Activated CD4-positive, alpha-beta T cell treated with anti-CD3 and anti-CD28 coated beads for 36 hours (primary cell): ENCODE measurements at regions not wholly inside any gene's neighbourhood (a gene's known extent, or its start where the extent isn't known, plus 50 kb on each side); places are given as distances from the start of the nearest gene placed in this dataset.

Experiments
- ATAC-seq: fragments of 200-7000 bp; cut with Tn5 transposase; one replicate; pipeline ENCODE4 v1.10.0; 2021; ENCODE audit warnings: mild to moderate bottlenecking, moderate library complexity
- CTCF ChIA-PET: fragments of 350-600 bp; sonication (Branson Sonifier 250); formaldehyde crosslinking; loops from one replicate; lab custom pipeline; 2021; ENCODE audit warnings: antibody characterized with exemption; lab: Charles Lee
- POLR2A ChIA-PET: fragments of 350-600 bp; sonication (Branson Sonifier 250); formaldehyde crosslinking; loops from one replicate; lab custom pipeline; 2021; ENCODE audit warnings: antibody characterized with exemption, inconsistent platforms; lab: Charles Lee
- DNase-seq: peaks from one replicate; pipeline ENCODE4 v3.0.0-alpha.2; 2020
- H3K27ac Mint-ChIP-seq: one replicate; pipeline ENCODE4 v1.8.0; 2021; ENCODE audit warnings: mixed read lengths
- H3K27me3 Mint-ChIP-seq: one replicate; pipeline ENCODE4 v1.8.0; 2021; ENCODE audit warnings: mixed read lengths
- H3K36me3 Mint-ChIP-seq: one replicate; pipeline ENCODE4 v1.8.0; 2021; ENCODE audit warnings: low read depth, mixed read lengths
- H3K4me1 Mint-ChIP-seq: one replicate; pipeline ENCODE4 v1.8.0; 2021; ENCODE audit warnings: mixed read lengths
- H3K4me3 Mint-ChIP-seq: one replicate; pipeline ENCODE4 v1.8.0; 2021; ENCODE audit warnings: mild to moderate bottlenecking, moderate library complexity, mixed read lengths
- H3K9me3 Mint-ChIP-seq: one replicate; pipeline ENCODE4 v1.8.0; 2021; ENCODE audit warnings: low read depth, mixed read lengths
- intact Hi-C, 2 experiments: fragments of 100-400 bp; cut with DNase I in 1 of 2; cut with micrococcal nuclease in 1 of 2; formaldehyde crosslinking; loops; one replicate each; pipeline versions ENCODE4 v1.14.2 to v1.15.1; 2022 to 2024; cut with DNase I, micrococcal nuclease

GRCh38 chr13:106967391-106967790 is 399.5 kb upstream of the ARGLU1 start:
- Mint-ChIP-seq H3K4me1 (no peaks in the 10 kb centered on the region), H3K9me3 (peaks cover 2% of the 10 kb centered on the region), H3K27ac (no peak overlapping the region), H3K4me3 (no peak overlapping the region), H3K36me3 (no peaks in the 10 kb centered on the region), H3K27me3 (no peaks in the 10 kb centered on the region)
- POLR2A ChIA-PET: no interaction called here
- intact Hi-C loops: no loop called here
- DNase-seq (no peak), ATAC-seq (no peak)
- CTCF ChIA-PET: interaction anchor here (0.6 kb wide), 1 partner anchor 908 kb away, joined by 3 read pairs; no protein-coding TSS in a partner anchor

- POLR2A ChIA-PET: no interaction called here
- Mint-ChIP-seq H3K4me3 (no peak overlapping the region), H3K9me3 (peaks cover 2% of the 10 kb centered on the region), H3K27me3 (no peaks in the 10 kb centered on the region), H3K27ac (no peak overlapping the region), H3K36me3 (no peaks in the 10 kb centered on the region), H3K4me1 (no peaks in the 10 kb centered on the region)
- intact Hi-C loops: no loop called here
- DNase-seq (no peak), ATAC-seq (no peak)
- CTCF ChIA-PET: no interaction called here
Observed at GRCh38 chr13:106963151-106963550, 395.2 kb upstream of the ARGLU1 start.

- no peak for DNase-seq
Observed at GRCh38 chr13:106961651-106962050, 393.7 kb upstream of the ARGLU1 start.

GRCh38 chr13:106961216-106961615 is 393.3 kb upstream of the ARGLU1 start:
- intact Hi-C loops: no loop called here
- no peak for ATAC-seq
- ChIA-PET POLR2A (no interaction called here), CTCF (no interaction called here)
- no peak overlapping the region for H3K27ac Mint-ChIP-seq
- H3K4me3 Mint-ChIP-seq: no peak overlapping the region
- no peaks in the 10 kb centered on the region for H3K9me3 Mint-ChIP-seq
- peaks cover 2% of the 10 kb centered on the region for H3K27me3 Mint-ChIP-seq
- DNase-seq: no peak
- no peaks in the 10 kb centered on the region for H3K36me3 Mint-ChIP-seq
- H3K4me1 Mint-ChIP-seq: no peaks in the 10 kb centered on the region

More at GRCh38 chr13:106961651-106962050, 393.7 kb upstream of the ARGLU1 start:
- ATAC-seq: no peak
- Mint-ChIP-seq H3K4me3 (no peak overlapping the region), H3K4me1 (no peaks in the 10 kb centered on the region), H3K27me3 (peaks cover 2% of the 10 kb centered on the region), H3K9me3 (no peaks in the 10 kb centered on the region), H3K36me3 (no peaks in the 10 kb centered on the region), H3K27ac (no peak overlapping the region)
- intact Hi-C loops: no loop called here
- ChIA-PET POLR2A (no interaction called here), CTCF (no interaction called here)

GRCh38 chr13:106958621-106959048 is 390.7 kb upstream of the ARGLU1 start:
- Mint-ChIP-seq H3K4me1 (no peaks in the 10 kb centered on the region), H3K9me3 (peaks cover 2% of the 10 kb centered on the region), H3K4me3 (no peak overlapping the region), H3K36me3 (no peaks in the 10 kb centered on the region), H3K27me3 (peaks cover 2% of the 10 kb centered on the region), H3K27ac (no peak overlapping the region)
- POLR2A ChIA-PET: no interaction called here
- no peak for DNase-seq
- CTCF ChIA-PET: no interaction called here
- intact Hi-C loops: no loop called here
- ATAC-seq: no peak

GRCh38 chr13:106942563-106942962 is 374.6 kb upstream of the ARGLU1 start:
- CTCF ChIA-PET: no interaction called here
- ATAC-seq: no peak

GRCh38 chr13:106941779-106942178 is 373.8 kb upstream of the ARGLU1 start:
- ChIA-PET POLR2A (no interaction called here), CTCF (no interaction called here)
- intact Hi-C loops: no loop called here

More at GRCh38 chr13:106942563-106942962, 374.6 kb upstream of the ARGLU1 start:
- no peak overlapping the region for H3K4me3 Mint-ChIP-seq
- peaks cover 3% of the 10 kb centered on the region for H3K27me3 Mint-ChIP-seq
- no peaks in the 10 kb centered on the region for H3K4me1 Mint-ChIP-seq
- POLR2A ChIA-PET: no interaction called here
- H3K27ac Mint-ChIP-seq: no peak overlapping the region
- no peak for DNase-seq
- intact Hi-C loops: no loop called here
- H3K9me3 Mint-ChIP-seq: no peaks in the 10 kb centered on the region
- no peaks in the 10 kb centered on the region for H3K36me3 Mint-ChIP-seq

GRCh38 chr13:106927421-106927820 is 359.5 kb upstream of the ARGLU1 start:
- peaks cover 2% of the 10 kb centered on the region for H3K27me3 Mint-ChIP-seq
- intact Hi-C loops: no loop called here
- no peak for ATAC-seq

More at GRCh38 chr13:106941779-106942178, 373.8 kb upstream of the ARGLU1 start:
- Mint-ChIP-seq H3K4me1 (no peaks in the 10 kb centered on the region), H3K4me3 (no peak overlapping the region), H3K36me3 (no peaks in the 10 kb centered on the region), H3K27ac (no peak overlapping the region), H3K9me3 (no peaks in the 10 kb centered on the region), H3K27me3 (peaks cover 3% of the 10 kb centered on the region)
- ATAC-seq (no peak), DNase-seq (no peak)

GRCh38 chr13:106922384-106922783 is 354.4 kb upstream of the ARGLU1 start:
- no peaks in the 10 kb centered on the region for H3K36me3 Mint-ChIP-seq
- intact Hi-C loops: no loop called here
- H3K27ac Mint-ChIP-seq: no peak overlapping the region
- ATAC-seq (no peak), DNase-seq (no peak)
- ChIA-PET CTCF (no interaction called here), POLR2A (no interaction called here)
- peaks cover 5% of the 10 kb centered on the region for H3K4me1 Mint-ChIP-seq
- H3K9me3 Mint-ChIP-seq: no peaks in the 10 kb centered on the region
- H3K27me3 Mint-ChIP-seq: peaks cover 25% of the 10 kb centered on the region
- no peak overlapping the region for H3K4me3 Mint-ChIP-seq

More at GRCh38 chr13:106927421-106927820, 359.5 kb upstream of the ARGLU1 start:
- no peak overlapping the region for H3K4me3 Mint-ChIP-seq
- H3K36me3 Mint-ChIP-seq: no peaks in the 10 kb centered on the region
- DNase-seq: no peak
- ChIA-PET POLR2A (no interaction called here), CTCF (no interaction called here)
- no peak overlapping the region for H3K27ac Mint-ChIP-seq
- no peaks in the 10 kb centered on the region for H3K4me1 Mint-ChIP-seq
- H3K9me3 Mint-ChIP-seq: no peaks in the 10 kb centered on the region

- CTCF ChIA-PET: interaction anchor here (0.6 to 1.4 kb wide), 4 partner anchors 20 to 388 kb away, joined by 3 to 4 read pairs (median 4); no protein-coding TSS in a partner anchor
Observed at GRCh38 chr13:106919638-106920037, 351.7 kb upstream of the ARGLU1 start.

GRCh38 chr13:106919133-106919532 is 351.2 kb upstream of the ARGLU1 start:
- Mint-ChIP-seq H3K4me1 (peaks cover 5% of the 10 kb centered on the region), H3K27me3 (peaks cover 32% of the 10 kb centered on the region), H3K4me3 (no peak overlapping the region), H3K9me3 (no peaks in the 10 kb centered on the region), H3K36me3 (no peaks in the 10 kb centered on the region), H3K27ac (no peak overlapping the region)
- DNase-seq: no peak
- no peak for ATAC-seq
- CTCF ChIA-PET: interaction anchor here (0.6 to 1.4 kb wide), 3 partner anchors 19 to 387 kb away, joined by 3 to 4 read pairs (median 4); no protein-coding TSS in a partner anchor
- POLR2A ChIA-PET: no interaction called here
- intact Hi-C loops: loop anchor here (5.0 to 10.0 kb wide), 2 partner anchors 294 to 382 kb away; partner anchors contain the start of gene EFNB2 (in 1 of the 2)

More at GRCh38 chr13:106919638-106920037, 351.7 kb upstream of the ARGLU1 start:
- Mint-ChIP-seq H3K27me3 (peaks cover 34% of the 10 kb centered on the region), H3K4me1 (peaks cover 5% of the 10 kb centered on the region), H3K4me3 (no peak overlapping the region), H3K9me3 (no peaks in the 10 kb centered on the region), H3K36me3 (no peaks in the 10 kb centered on the region), H3K27ac (no peak overlapping the region)
- POLR2A ChIA-PET: no interaction called here
- ATAC-seq: no peak
- DNase-seq: no peak
- intact Hi-C loops: loop anchor here (5.0 to 10.0 kb wide), 2 partner anchors 295 to 382 kb away; partner anchors contain the start of gene EFNB2 (in 1 of the 2)

GRCh38 chr13:106918557-106918860 is 350.6 kb upstream of the ARGLU1 start:
- ATAC-seq (no peak), DNase-seq (no peak)
- Mint-ChIP-seq H3K27me3 (peaks cover 34% of the 10 kb centered on the region), H3K9me3 (no peaks in the 10 kb centered on the region), H3K4me1 (peaks cover 5% of the 10 kb centered on the region), H3K36me3 (no peaks in the 10 kb centered on the region), H3K27ac (no peak overlapping the region), H3K4me3 (no peak overlapping the region)
- intact Hi-C loops: loop anchor here (1.0 to 10.0 kb wide), 4 partner anchors 294 to 382 kb away; partner anchors contain the start of gene EFNB2 (in 1 of the 2)
- ChIA-PET POLR2A (interaction anchor here (0.6 kb wide), 1 partner anchor 28 kb away, joined by 3 read pairs; no protein-coding TSS in a partner anchor), CTCF (interaction anchor here (0.8 kb wide), 1 partner anchor 235 kb away, joined by 3 read pairs; no protein-coding TSS in a partner anchor)
